Body of pancreas (tissue), 4 donors: ENCODE measurements at regions not wholly inside any gene's neighbourhood (a gene's known extent, or its start where the extent isn't known, plus 50 kb on each side); places are given as distances from the start of the nearest gene placed in this dataset.

ENCODE experiments used
- POLR2A ChIP-seq, 3 donors: fragments of 450-650 bp; IDR thresholded peaks; one replicate each; pipeline ENCODE4 v1.6.1; 2016; ENCODE audit warnings: antibody characterized with exemption in 3 of 3, mild to moderate bottlenecking in 2 of 3
- TF ChIP-seq, protein P1 (sequence below), 7 experiments: fragments of 450-650 bp in 4 of 7; fragments of 200-600 bp in 3 of 7; sonication (generic) in 3 of 7; IDR thresholded peaks; one replicate each; pipeline ENCODE4 v1.5.1; 2016 to 2019; ENCODE audit warnings: antibody characterized with exemption in 7 of 7

DNA sequence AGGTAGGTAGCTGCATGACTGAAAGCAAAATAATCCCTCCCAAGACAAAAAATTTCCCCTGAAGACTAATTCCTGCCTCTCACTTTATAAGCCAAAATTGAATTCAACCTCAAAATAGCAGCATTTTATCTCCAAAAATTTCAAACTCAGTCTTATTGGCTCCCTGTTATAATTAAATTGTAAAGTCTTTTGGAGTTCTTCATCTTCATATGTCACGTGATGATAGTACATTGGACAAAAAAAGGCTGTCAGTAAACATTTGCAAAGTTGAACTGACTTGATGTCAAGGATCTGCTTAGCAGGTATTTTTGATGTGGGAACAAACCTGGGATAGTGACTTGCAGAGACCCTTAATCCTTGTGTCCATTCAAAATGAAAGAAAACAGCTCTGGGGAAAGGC is 98.4 kb upstream of the SPRED1 start:
- no peak for TF ChIP-seq POLR2A (IDR thresholded peaks at IDR 0.05)
- TF ChIP-seq, protein P1, sequence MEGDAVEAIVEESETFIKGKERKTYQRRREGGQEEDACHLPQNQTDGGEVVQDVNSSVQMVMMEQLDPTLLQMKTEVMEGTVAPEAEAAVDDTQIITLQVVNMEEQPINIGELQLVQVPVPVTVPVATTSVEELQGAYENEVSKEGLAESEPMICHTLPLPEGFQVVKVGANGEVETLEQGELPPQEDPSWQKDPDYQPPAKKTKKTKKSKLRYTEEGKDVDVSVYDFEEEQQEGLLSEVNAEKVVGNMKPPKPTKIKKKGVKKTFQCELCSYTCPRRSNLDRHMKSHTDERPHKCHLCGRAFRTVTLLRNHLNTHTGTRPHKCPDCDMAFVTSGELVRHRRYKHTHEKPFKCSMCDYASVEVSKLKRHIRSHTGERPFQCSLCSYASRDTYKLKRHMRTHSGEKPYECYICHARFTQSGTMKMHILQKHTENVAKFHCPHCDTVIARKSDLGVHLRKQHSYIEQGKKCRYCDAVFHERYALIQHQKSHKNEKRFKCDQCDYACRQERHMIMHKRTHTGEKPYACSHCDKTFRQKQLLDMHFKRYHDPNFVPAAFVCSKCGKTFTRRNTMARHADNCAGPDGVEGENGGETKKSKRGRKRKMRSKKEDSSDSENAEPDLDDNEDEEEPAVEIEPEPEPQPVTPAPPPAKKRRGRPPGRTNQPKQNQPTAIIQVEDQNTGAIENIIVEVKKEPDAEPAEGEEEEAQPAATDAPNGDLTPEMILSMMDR (IDR thresholded peaks at IDR 0.05), result no peak
